OCI-LY1 (cell line): ENCODE measurements at regions not wholly inside any gene's neighbourhood (a gene's known extent, or its start where the extent isn't known, plus 50 kb on each side); places are given as distances from the start of the nearest gene placed in this dataset.
"Not testable (repeated sequence)": the region's sequence is repeated elsewhere in the genome, so short reads cannot be mapped to it uniquely, and the experiment has no call there.

Source experiments
- EZH2 ChIP-seq: fragments of 200-600 bp; sonication (generic), shearing (Covaris generic); IDR thresholded peaks from 2 replicates; pipeline ENCODE4 v1.8.0; 2017; ENCODE audit warnings: borderline replicate concordance, mixed run types, mild to moderate bottlenecking, antibody characterized with exemption, low read length, moderate library complexity, mixed read lengths
- TF ChIP-seq, protein P1 (sequence below): fragments of 200-600 bp; sonication (generic), shearing (Covaris generic); IDR thresholded peaks from 2 replicates; pipeline ENCODE4 v1.5.1; 2017; ENCODE audit warnings: mild to moderate bottlenecking, antibody characterized with exemption, low read length, moderate library complexity, mixed read lengths

DNA sequence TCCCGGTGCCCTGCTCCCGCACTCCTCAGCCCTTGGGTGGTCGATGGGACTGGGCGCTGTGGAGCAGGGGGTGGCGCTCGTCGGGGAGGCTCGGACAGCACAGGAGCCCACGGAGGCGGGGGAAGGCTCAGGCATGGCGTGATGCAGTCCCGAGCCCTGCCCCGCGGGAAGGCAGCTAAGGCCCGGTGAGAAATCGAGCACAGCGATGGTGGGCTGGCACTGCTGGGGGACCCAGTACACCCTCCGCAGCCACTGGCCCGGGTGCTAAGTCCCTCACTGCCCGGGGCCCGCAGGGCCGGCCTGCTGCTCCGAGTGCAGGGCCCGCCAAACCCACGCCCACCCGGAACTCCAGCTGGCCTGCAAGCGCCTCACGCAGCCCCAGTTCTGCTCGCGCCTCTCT is 185.2 kb upstream of the FOXK1 start:
- not testable (repeated sequence) for TF ChIP-seq EZH2
- TF ChIP-seq, protein P1, sequence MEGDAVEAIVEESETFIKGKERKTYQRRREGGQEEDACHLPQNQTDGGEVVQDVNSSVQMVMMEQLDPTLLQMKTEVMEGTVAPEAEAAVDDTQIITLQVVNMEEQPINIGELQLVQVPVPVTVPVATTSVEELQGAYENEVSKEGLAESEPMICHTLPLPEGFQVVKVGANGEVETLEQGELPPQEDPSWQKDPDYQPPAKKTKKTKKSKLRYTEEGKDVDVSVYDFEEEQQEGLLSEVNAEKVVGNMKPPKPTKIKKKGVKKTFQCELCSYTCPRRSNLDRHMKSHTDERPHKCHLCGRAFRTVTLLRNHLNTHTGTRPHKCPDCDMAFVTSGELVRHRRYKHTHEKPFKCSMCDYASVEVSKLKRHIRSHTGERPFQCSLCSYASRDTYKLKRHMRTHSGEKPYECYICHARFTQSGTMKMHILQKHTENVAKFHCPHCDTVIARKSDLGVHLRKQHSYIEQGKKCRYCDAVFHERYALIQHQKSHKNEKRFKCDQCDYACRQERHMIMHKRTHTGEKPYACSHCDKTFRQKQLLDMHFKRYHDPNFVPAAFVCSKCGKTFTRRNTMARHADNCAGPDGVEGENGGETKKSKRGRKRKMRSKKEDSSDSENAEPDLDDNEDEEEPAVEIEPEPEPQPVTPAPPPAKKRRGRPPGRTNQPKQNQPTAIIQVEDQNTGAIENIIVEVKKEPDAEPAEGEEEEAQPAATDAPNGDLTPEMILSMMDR = not testable (repeated sequence)
